OCI-LY1 (cell line): ENCODE measurements at regions not wholly inside any gene's neighbourhood (a gene's known extent, or its start where the extent isn't known, plus 50 kb on each side); places are given as distances from the start of the nearest gene placed in this dataset.

Source experiments
- H2AFZ ChIP-seq: fragments of 200-600 bp; sonication (generic), shearing (Covaris generic); 2 replicates; pipeline ENCODE4 v1.6.0; 2014; ENCODE audit warnings: antibody characterized with exemption, mild to moderate bottlenecking, low read length
- H3F3A ChIP-seq: fragments of 200-600 bp; sonication (generic), shearing (Covaris generic); 2 replicates; pipeline ENCODE4 v1.6.0; 2014; ENCODE audit warnings: mild to moderate bottlenecking, antibody characterized with exemption, low read length, moderate library complexity; ENCODE audit not compliant: insufficient read depth
- H3K27ac ChIP-seq: fragments of 200-600 bp; sonication (generic); 2 replicates; pipeline ENCODE4 v1.5.1; 2014; ENCODE audit warnings: low read length, mixed run types, mild to moderate bottlenecking, low read depth; ENCODE audit not compliant: poor library complexity, severe bottlenecking
- H3K27me3 ChIP-seq: fragments of 200-600 bp; sonication (generic); 2 replicates; pipeline ENCODE4 v1.6.0; 2014; ENCODE audit warnings: antibody characterized with exemption, mild to moderate bottlenecking, low read length, moderate library complexity; ENCODE audit not compliant: insufficient read depth
- H3K36me3 ChIP-seq: fragments of 200-600 bp; sonication (generic); 2 replicates; pipeline ENCODE4 v1.6.1; 2014; ENCODE audit warnings: mild to moderate bottlenecking, antibody characterized with exemption, low read length, moderate library complexity, mixed read lengths; ENCODE audit not compliant: insufficient read depth
- H3K4me1 ChIP-seq: fragments of 200-600 bp; sonication (generic); 2 replicates; pipeline ENCODE4 v1.5.1; 2014; ENCODE audit warnings: mild to moderate bottlenecking, low read length, moderate library complexity; ENCODE audit not compliant: insufficient read depth, severe bottlenecking
- H3K4me2 ChIP-seq: fragments of 200-600 bp; sonication (generic), shearing (Covaris generic); 2 replicates; pipeline ENCODE4 v1.6.1; 2014; ENCODE audit warnings: low read length
- H3K4me3 ChIP-seq: fragments of 200-600 bp; sonication (generic); 2 replicates; pipeline ENCODE4 v1.5.1; 2014; ENCODE audit warnings: low read length, low read depth, mild to moderate bottlenecking, mixed read lengths; ENCODE audit not compliant: poor library complexity, severe bottlenecking
- H3K79me2 ChIP-seq: fragments of 200-600 bp; shearing (Covaris generic); 2 replicates; pipeline ENCODE4 v1.6.1; 2016; ENCODE audit warnings: mixed run types, low read length, mixed read lengths; ENCODE audit not compliant: insufficient read depth
- H3K9ac ChIP-seq: fragments of 200-600 bp; sonication (generic), shearing (Covaris generic); 2 replicates; pipeline ENCODE4 v1.6.1; 2014; ENCODE audit warnings: mild to moderate bottlenecking, low read length, mixed read lengths
- H3K9me2 ChIP-seq: fragments of 200-600 bp; sonication (generic), shearing (Covaris generic); 2 replicates; pipeline ENCODE4 v1.6.1; 2014; ENCODE audit warnings: low read depth, mild to moderate bottlenecking, low read length, mixed read lengths
- H3K9me3 ChIP-seq: fragments of 200-600 bp; shearing (Covaris generic); 2 replicates; pipeline ENCODE4 v1.6.1; 2014; ENCODE audit warnings: low read length, mixed read lengths
- H4K20me1 ChIP-seq: fragments of 200-600 bp; sonication (generic), shearing (Covaris generic); 2 replicates; pipeline ENCODE4 v1.6.0; 2016; ENCODE audit warnings: mild to moderate bottlenecking, low read length; ENCODE audit not compliant: insufficient read depth
- CTCF ChIP-seq: fragments of 200-600 bp; sonication (generic), shearing (Covaris generic); IDR thresholded peaks from 2 replicates; pipeline ENCODE4 v1.5.1; 2017; ENCODE audit warnings: mild to moderate bottlenecking, antibody characterized with exemption, low read length, moderate library complexity, mixed read lengths
- EZH2 ChIP-seq: fragments of 200-600 bp; sonication (generic), shearing (Covaris generic); IDR thresholded peaks from 2 replicates; pipeline ENCODE4 v1.8.0; 2017; ENCODE audit warnings: borderline replicate concordance, mixed run types, mild to moderate bottlenecking, antibody characterized with exemption, low read length, moderate library complexity, mixed read lengths

DNA sequence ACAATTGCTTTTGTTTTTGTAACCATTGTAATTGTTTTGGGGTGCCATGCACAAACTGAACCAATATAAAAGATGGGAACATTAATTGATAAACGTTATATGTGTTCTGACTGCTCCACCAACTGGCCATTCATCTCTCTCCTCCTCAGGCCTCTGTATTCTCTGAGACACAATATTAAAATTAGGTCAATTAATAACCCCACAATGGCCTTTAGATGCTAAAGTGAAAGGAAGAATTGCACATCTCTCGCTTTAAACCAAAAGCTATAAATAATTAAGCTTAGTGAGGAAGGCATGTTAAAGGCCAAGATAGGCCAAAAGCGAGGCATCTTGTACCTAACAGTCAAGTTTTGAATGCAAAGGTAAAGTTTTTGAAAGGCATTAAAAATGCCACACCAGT, 448.4 kb upstream of the ITGA1 start:
- Histone ChIP-seq H2AFZ (no peak overlapping the region), H3K9me2 (no peaks in the 10 kb centered on the region), H3K27me3 (no peaks in the 10 kb centered on the region), H3K4me1 (no peaks in the 10 kb centered on the region), H3K9ac (no peak overlapping the region), H3K4me2 (no peak overlapping the region), H3K4me3 (no peak overlapping the region), H3K36me3 (no peaks in the 10 kb centered on the region), H3F3A (no peaks in the 10 kb centered on the region), H3K9me3 (no peaks in the 10 kb centered on the region), H3K79me2 (no peaks in the 10 kb centered on the region), H4K20me1 (no peaks in the 10 kb centered on the region), H3K27ac (no peak overlapping the region)
- TF ChIP-seq CTCF (no peak), EZH2 (no peak)

DNA sequence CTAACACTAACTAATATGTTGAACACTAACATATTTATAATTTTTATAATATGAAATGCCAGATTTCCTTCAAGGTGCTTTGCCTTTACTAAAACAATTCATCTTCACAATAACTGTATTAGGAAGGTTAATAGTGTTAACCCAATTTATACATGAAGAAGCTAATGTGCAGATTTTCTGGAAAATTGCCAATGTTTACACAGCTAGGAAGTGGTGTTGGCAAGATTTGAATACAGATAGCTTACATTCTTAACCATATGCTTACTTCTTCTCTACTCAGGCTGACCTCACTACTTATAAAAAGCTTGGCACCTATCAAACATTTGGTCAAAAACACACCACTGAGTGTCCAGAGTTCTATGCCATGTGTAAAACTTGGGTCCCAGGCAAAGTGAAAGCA, 445.4 kb upstream of the ITGA1 start:
- no peaks in the 10 kb centered on the region for H3K36me3 ChIP-seq
- no peaks in the 10 kb centered on the region for H4K20me1 ChIP-seq
- no peaks in the 10 kb centered on the region for H3K27me3 ChIP-seq
- no peaks in the 10 kb centered on the region for H3K9me2 ChIP-seq
- no peak for TF ChIP-seq CTCF
- TF ChIP-seq EZH2: no peak
- no peak overlapping the region for H3K4me3 ChIP-seq
- H3K27ac ChIP-seq: no peak overlapping the region
- no peaks in the 10 kb centered on the region for H3K4me1 ChIP-seq
- no peaks in the 10 kb centered on the region for H3K9me3 ChIP-seq
- no peak overlapping the region for H3K4me2 ChIP-seq
- no peaks in the 10 kb centered on the region for H3F3A ChIP-seq
- H3K79me2 ChIP-seq: no peaks in the 10 kb centered on the region
- H2AFZ ChIP-seq: no peak overlapping the region
- H3K9ac ChIP-seq: no peak overlapping the region

GRCh38 chr5:52356311-52356918, 431.3 kb upstream of the ITGA1 start:
- Histone ChIP-seq H4K20me1 (no peaks in the 10 kb centered on the region), H3K4me2 (no peak overlapping the region), H3K27ac (no peak overlapping the region), H3K79me2 (no peaks in the 10 kb centered on the region), H3K4me3 (no peak overlapping the region), H2AFZ (no peak overlapping the region), H3K9me2 (no peaks in the 10 kb centered on the region), H3K36me3 (no peaks in the 10 kb centered on the region), H3F3A (no peaks in the 10 kb centered on the region), H3K27me3 (no peaks in the 10 kb centered on the region), H3K9ac (no peak overlapping the region), H3K4me1 (no peaks in the 10 kb centered on the region), H3K9me3 (no peaks in the 10 kb centered on the region)
- TF ChIP-seq CTCF (peak; percentile 63; the same call in 1 of the 2 replicates), EZH2 (no peak)
